ENCODE measurements at regions not wholly inside any gene's neighbourhood (a gene's known extent, or its start where the extent isn't known, plus 50 kb on each side); places are given as distances from the start of the nearest gene placed in this dataset.

DNA sequence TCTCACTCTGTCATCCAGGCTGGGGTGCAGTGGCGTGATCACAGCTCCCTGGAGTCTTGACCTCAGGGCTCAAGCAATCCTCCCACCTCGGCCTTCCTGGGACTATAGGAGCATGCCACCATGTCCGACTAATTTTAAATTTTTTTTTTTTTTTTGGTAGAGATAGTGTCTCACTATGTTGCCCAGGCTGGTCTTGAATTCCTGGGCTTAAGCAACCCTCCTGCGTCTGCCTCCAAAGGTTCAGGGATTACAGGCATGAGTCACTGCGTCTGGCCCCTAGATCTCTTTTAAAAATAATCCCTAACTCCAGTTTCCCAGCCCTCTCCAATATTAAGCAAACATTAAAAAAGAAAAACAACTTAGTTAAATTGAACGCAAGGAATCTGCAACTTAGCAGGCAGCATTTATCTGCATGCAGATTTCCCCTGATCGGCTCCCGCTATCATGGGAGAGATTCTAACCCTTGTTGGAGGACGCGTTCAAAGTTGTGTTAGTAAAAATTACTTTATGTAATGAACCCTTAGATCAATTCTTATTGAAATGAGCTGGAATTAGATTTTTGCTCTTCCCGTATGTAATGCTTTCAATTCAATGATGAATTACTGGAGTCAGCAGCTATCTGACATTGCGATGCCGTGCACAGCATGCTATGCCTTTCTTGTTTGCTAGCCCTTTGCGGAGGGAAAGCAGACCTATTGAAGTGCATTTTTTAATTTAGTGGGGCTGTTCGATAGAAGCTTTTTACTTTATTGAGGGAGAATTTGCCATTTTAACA is 171.7 kb downstream of the HAPSTR1 start:
- TF ChIP-seq, protein P1, sequence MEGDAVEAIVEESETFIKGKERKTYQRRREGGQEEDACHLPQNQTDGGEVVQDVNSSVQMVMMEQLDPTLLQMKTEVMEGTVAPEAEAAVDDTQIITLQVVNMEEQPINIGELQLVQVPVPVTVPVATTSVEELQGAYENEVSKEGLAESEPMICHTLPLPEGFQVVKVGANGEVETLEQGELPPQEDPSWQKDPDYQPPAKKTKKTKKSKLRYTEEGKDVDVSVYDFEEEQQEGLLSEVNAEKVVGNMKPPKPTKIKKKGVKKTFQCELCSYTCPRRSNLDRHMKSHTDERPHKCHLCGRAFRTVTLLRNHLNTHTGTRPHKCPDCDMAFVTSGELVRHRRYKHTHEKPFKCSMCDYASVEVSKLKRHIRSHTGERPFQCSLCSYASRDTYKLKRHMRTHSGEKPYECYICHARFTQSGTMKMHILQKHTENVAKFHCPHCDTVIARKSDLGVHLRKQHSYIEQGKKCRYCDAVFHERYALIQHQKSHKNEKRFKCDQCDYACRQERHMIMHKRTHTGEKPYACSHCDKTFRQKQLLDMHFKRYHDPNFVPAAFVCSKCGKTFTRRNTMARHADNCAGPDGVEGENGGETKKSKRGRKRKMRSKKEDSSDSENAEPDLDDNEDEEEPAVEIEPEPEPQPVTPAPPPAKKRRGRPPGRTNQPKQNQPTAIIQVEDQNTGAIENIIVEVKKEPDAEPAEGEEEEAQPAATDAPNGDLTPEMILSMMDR (IDR thresholded peaks at IDR 0.05; ENCODE audit: low read depth, low read length, missing input control), result no peak
- TF ChIP-seq JUND (IDR thresholded peaks at IDR 0.05) (no peak), TAF1 (conservative IDR thresholded peaks at IDR 0.05) (no peak), EGR1 (IDR thresholded peaks at IDR 0.05; ENCODE audit: low read depth in 2 of 2) (no peak), GABPA (IDR thresholded peaks at IDR 0.05 in 1 of 2, conservative IDR thresholded peaks at IDR 0.05 in 1 of 2) (no peak), RAD21 (IDR thresholded peaks at IDR 0.05) (no peak)
- TF ChIP-seq, protein P2, sequence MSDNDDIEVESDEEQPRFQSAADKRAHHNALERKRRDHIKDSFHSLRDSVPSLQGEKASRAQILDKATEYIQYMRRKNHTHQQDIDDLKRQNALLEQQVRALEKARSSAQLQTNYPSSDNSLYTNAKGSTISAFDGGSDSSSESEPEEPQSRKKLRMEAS (IDR thresholded peaks at IDR 0.05), result no peak
- TF ChIP-seq, protein P3, sequence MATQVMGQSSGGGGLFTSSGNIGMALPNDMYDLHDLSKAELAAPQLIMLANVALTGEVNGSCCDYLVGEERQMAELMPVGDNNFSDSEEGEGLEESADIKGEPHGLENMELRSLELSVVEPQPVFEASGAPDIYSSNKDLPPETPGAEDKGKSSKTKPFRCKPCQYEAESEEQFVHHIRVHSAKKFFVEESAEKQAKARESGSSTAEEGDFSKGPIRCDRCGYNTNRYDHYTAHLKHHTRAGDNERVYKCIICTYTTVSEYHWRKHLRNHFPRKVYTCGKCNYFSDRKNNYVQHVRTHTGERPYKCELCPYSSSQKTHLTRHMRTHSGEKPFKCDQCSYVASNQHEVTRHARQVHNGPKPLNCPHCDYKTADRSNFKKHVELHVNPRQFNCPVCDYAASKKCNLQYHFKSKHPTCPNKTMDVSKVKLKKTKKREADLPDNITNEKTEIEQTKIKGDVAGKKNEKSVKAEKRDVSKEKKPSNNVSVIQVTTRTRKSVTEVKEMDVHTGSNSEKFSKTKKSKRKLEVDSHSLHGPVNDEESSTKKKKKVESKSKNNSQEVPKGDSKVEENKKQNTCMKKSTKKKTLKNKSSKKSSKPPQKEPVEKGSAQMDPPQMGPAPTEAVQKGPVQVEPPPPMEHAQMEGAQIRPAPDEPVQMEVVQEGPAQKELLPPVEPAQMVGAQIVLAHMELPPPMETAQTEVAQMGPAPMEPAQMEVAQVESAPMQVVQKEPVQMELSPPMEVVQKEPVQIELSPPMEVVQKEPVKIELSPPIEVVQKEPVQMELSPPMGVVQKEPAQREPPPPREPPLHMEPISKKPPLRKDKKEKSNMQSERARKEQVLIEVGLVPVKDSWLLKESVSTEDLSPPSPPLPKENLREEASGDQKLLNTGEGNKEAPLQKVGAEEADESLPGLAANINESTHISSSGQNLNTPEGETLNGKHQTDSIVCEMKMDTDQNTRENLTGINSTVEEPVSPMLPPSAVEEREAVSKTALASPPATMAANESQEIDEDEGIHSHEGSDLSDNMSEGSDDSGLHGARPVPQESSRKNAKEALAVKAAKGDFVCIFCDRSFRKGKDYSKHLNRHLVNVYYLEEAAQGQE (IDR thresholded peaks at IDR 0.05), result no peak
- TF ChIP-seq, protein P4, sequence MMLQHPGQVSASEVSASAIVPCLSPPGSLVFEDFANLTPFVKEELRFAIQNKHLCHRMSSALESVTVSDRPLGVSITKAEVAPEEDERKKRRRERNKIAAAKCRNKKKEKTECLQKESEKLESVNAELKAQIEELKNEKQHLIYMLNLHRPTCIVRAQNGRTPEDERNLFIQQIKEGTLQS (IDR thresholded peaks at IDR 0.05), result no peak

Measured in liver (tissue), 3 donors.